ENCODE measurements at regions not wholly inside any gene's neighbourhood (a gene's known extent, or its start where the extent isn't known, plus 50 kb on each side); places are given as distances from the start of the nearest gene placed in this dataset.

DNA sequence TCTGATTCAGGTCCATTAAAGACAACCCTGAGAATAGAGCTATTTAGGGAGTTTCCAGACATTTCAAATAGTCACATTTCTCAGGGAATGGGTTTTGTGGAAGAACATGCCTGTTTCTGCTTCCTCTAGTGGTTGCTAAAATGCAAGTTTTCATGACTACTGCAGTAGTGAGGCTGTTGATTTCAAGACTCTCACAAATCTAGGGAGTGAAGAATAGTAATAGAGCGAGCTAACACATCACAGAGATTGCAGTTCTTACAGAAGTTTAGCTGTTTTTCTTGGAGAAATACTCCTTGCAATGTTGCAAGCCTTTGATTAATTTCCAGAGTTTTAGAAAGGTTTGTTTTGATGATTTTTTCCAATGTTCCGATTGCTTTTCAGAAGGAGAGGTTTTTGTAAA, 610.2 kb upstream of the HTR2C start:
- no peak for TF ChIP-seq EZH2phosphoT487 (IDR thresholded peaks at IDR 0.05; ENCODE audit: borderline replicate concordance)
- H3K4me1 ChIP-seq (ENCODE audit: insufficient read depth, low read length, poor library complexity, severe bottlenecking) = no peaks in the 10 kb centered on the region
- no peaks in the 10 kb centered on the region for H3K79me2 ChIP-seq (ENCODE audit: insufficient read depth, low read length)
- no peak overlapping the region for H2AFZ ChIP-seq (ENCODE audit: low read length)
- H3F3A ChIP-seq (ENCODE audit: low read depth) = no peaks in the 10 kb centered on the region
- H3K9me2 ChIP-seq (replicated peaks; ENCODE audit: low read depth, low read length) = no peaks in the 10 kb centered on the region
- no peak overlapping the region for H3K4me2 ChIP-seq (ENCODE audit: low read depth, low read length, poor library complexity, severe bottlenecking)
- no peaks in the 10 kb centered on the region for H3K9me3 ChIP-seq (ENCODE audit: insufficient read depth, low read depth, low read length)
- H4K20me1 ChIP-seq (ENCODE audit: insufficient read depth, low read length, poor library complexity, severe bottlenecking) = no peaks in the 10 kb centered on the region
- no peak overlapping the region for H3K4me3 ChIP-seq (ENCODE audit: low read length, poor library complexity, severe bottlenecking)
- no peaks in the 10 kb centered on the region for H3K27me3 ChIP-seq (ENCODE audit: insufficient read depth, low read length, poor library complexity, severe bottlenecking)
- no peak overlapping the region for H3K9ac ChIP-seq (ENCODE audit: low read depth, low read length, poor library complexity, severe bottlenecking)
- H3K36me3 ChIP-seq (ENCODE audit: insufficient read depth, low read length) = no peaks in the 10 kb centered on the region

DNA sequence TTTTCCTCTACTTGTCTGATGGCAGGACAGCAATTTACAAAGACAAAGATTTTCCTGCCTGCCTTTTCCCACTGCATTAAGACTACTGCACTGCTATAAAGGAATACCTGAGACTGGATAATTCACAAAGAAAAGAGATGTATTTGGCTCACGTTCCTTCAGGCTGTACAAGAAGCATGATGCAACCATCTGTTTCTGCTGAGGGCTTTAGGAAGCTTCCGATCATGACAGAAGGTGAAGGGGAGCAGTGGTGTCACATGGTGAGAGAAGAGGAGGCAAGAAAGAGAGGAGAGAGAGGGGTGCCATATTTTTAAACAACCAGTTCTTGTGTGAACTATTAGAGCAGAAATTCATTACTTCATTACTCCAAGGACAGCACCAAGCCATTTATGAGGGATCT, 617.1 kb upstream of the HTR2C start:
- TF ChIP-seq, protein P1, sequence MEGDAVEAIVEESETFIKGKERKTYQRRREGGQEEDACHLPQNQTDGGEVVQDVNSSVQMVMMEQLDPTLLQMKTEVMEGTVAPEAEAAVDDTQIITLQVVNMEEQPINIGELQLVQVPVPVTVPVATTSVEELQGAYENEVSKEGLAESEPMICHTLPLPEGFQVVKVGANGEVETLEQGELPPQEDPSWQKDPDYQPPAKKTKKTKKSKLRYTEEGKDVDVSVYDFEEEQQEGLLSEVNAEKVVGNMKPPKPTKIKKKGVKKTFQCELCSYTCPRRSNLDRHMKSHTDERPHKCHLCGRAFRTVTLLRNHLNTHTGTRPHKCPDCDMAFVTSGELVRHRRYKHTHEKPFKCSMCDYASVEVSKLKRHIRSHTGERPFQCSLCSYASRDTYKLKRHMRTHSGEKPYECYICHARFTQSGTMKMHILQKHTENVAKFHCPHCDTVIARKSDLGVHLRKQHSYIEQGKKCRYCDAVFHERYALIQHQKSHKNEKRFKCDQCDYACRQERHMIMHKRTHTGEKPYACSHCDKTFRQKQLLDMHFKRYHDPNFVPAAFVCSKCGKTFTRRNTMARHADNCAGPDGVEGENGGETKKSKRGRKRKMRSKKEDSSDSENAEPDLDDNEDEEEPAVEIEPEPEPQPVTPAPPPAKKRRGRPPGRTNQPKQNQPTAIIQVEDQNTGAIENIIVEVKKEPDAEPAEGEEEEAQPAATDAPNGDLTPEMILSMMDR (conservative IDR thresholded peaks at IDR 0.05; ENCODE audit: low read length) = no peak
- no peak for TF ChIP-seq EZH2phosphoT487 (IDR thresholded peaks at IDR 0.05; ENCODE audit: borderline replicate concordance)
- H3K4me2 ChIP-seq (ENCODE audit: low read depth, low read length, poor library complexity, severe bottlenecking) = no peak overlapping the region
- no peaks in the 10 kb centered on the region for H3K79me2 ChIP-seq (ENCODE audit: insufficient read depth, low read length)
- no peaks in the 10 kb centered on the region for H3K9me2 ChIP-seq (replicated peaks; ENCODE audit: low read depth, low read length)
- no peak overlapping the region for H3K4me3 ChIP-seq (ENCODE audit: low read length, poor library complexity, severe bottlenecking)
- H2AFZ ChIP-seq (ENCODE audit: low read length) = no peak overlapping the region
- H3F3A ChIP-seq (ENCODE audit: low read depth) = no peaks in the 10 kb centered on the region
- no peaks in the 10 kb centered on the region for H4K20me1 ChIP-seq (ENCODE audit: insufficient read depth, low read length, poor library complexity, severe bottlenecking)
- H3K27me3 ChIP-seq (ENCODE audit: insufficient read depth, low read length, poor library complexity, severe bottlenecking) = no peaks in the 10 kb centered on the region
- no peaks in the 10 kb centered on the region for H3K9me3 ChIP-seq (ENCODE audit: insufficient read depth, low read depth, low read length)
- H3K36me3 ChIP-seq (ENCODE audit: insufficient read depth, low read length) = no peaks in the 10 kb centered on the region
- no peak overlapping the region for H3K9ac ChIP-seq (ENCODE audit: low read depth, low read length, poor library complexity, severe bottlenecking)
- no peaks in the 10 kb centered on the region for H3K4me1 ChIP-seq (ENCODE audit: insufficient read depth, low read length, poor library complexity, severe bottlenecking)

DNA sequence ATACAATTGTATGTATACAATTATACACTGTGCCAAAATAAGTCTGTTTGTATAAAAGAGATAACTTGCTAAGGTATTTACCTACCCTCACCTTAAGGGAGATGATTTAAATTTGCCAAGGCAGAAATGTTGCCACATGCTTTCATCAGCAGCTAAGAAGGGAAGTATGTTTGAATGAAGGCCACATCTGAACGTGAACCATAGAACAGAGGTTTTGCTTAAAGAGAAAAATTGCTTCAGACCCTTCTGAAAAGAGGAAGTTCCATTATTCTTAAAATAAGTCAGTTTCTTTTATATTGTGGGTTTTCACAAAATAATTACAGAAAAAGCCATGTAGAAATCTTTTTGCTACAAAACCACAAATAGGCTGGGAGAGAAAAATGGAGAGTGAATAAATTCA, 621.5 kb upstream of the HTR2C start:
- Histone ChIP-seq H3K4me2 (ENCODE audit: low read depth, low read length, poor library complexity, severe bottlenecking) (no peak overlapping the region), H3K27me3 (ENCODE audit: insufficient read depth, low read length, poor library complexity, severe bottlenecking) (no peaks in the 10 kb centered on the region), H2AFZ (ENCODE audit: low read length) (no peak overlapping the region), H3K4me3 (ENCODE audit: low read length, poor library complexity, severe bottlenecking) (no peak overlapping the region), H3K4me1 (ENCODE audit: insufficient read depth, low read length, poor library complexity, severe bottlenecking) (no peaks in the 10 kb centered on the region), H3K9me3 (ENCODE audit: insufficient read depth, low read depth, low read length) (no peaks in the 10 kb centered on the region), H4K20me1 (ENCODE audit: insufficient read depth, low read length, poor library complexity, severe bottlenecking) (no peaks in the 10 kb centered on the region), H3K79me2 (ENCODE audit: insufficient read depth, low read length) (no peaks in the 10 kb centered on the region), H3K36me3 (ENCODE audit: insufficient read depth, low read length) (no peaks in the 10 kb centered on the region), H3K9me2 (replicated peaks; ENCODE audit: low read depth, low read length) (no peaks in the 10 kb centered on the region), H3K9ac (ENCODE audit: low read depth, low read length, poor library complexity, severe bottlenecking) (no peak overlapping the region), H3F3A (ENCODE audit: low read depth) (no peaks in the 10 kb centered on the region)
- no peak for TF ChIP-seq EZH2phosphoT487 (IDR thresholded peaks at IDR 0.05; ENCODE audit: borderline replicate concordance)
- TF ChIP-seq, protein P1 (conservative IDR thresholded peaks at IDR 0.05; ENCODE audit: low read length) = no peak

DNA sequence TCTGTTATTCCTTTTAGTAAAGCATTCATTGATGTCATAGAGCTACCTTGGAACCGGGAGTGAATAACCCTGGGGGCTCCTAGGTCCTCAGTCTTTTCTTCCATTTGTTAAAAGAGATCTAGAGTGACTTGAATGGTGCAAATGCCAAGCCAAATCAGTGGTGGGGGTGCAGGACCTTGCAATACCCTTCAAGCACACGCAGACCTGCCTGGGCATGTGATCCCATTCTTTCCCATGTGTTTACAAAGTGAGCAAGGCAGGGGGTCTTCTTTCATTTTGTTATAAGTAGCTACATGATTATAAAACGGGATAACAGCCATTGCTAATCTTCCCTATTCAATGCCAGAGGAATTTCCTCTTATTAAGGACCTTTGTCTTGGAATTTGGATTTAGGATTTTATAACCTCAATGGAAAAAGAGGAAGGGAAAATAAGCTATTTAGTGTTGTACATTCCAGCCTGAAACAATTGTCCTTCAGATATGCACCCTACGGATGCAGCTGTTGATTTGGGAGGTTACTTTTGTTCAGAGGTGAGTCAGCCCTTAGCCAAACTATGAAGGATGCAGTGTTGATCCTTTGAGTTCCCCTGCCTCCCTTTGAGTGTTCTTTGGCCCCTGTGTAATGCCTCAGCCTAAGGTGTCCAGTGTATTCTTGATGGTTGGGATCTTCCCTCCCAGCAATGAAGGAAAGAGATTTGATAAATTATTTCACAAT, 623.8 kb upstream of the HTR2C start:
- no peaks in the 10 kb centered on the region for H3K27me3 ChIP-seq (ENCODE audit: insufficient read depth, low read length, poor library complexity, severe bottlenecking)
- no peaks in the 10 kb centered on the region for H3K4me1 ChIP-seq (ENCODE audit: insufficient read depth, low read length, poor library complexity, severe bottlenecking)
- H2AFZ ChIP-seq (ENCODE audit: low read length) = no peak overlapping the region
- H3K4me2 ChIP-seq (ENCODE audit: low read depth, low read length, poor library complexity, severe bottlenecking) = no peak overlapping the region
- H3K4me3 ChIP-seq (ENCODE audit: low read length, poor library complexity, severe bottlenecking) = no peak overlapping the region
- TF ChIP-seq EZH2phosphoT487 (IDR thresholded peaks at IDR 0.05; ENCODE audit: borderline replicate concordance) = no peak
- TF ChIP-seq, protein P1 (conservative IDR thresholded peaks at IDR 0.05; ENCODE audit: low read length) = no peak
- no peaks in the 10 kb centered on the region for H3K9me2 ChIP-seq (replicated peaks; ENCODE audit: low read depth, low read length)
- no peaks in the 10 kb centered on the region for H3K36me3 ChIP-seq (ENCODE audit: insufficient read depth, low read length)
- no peak overlapping the region for H3K9ac ChIP-seq (ENCODE audit: low read depth, low read length, poor library complexity, severe bottlenecking)
- H4K20me1 ChIP-seq (ENCODE audit: insufficient read depth, low read length, poor library complexity, severe bottlenecking) = no peaks in the 10 kb centered on the region
- H3K79me2 ChIP-seq (ENCODE audit: insufficient read depth, low read length) = no peaks in the 10 kb centered on the region
- H3F3A ChIP-seq (ENCODE audit: low read depth) = no peaks in the 10 kb centered on the region
- no peaks in the 10 kb centered on the region for H3K9me3 ChIP-seq (ENCODE audit: insufficient read depth, low read depth, low read length)
